Glutamatergic neuron (in vitro differentiated cells): ENCODE measurements at regions not wholly inside any gene's neighbourhood (a gene's known extent, or its start where the extent isn't known, plus 50 kb on each side); places are given as distances from the start of the nearest gene placed in this dataset.

Experiments used
- DNase-seq: peaks from one replicate; pipeline ENCODE4 v3.0.0; 2022
- H3K27ac Mint-ChIP-seq: one replicate; pipeline ENCODE4 v1.8.0; 2020; ENCODE audit warnings: mild to moderate bottlenecking, mixed read lengths, inconsistent platforms; ENCODE audit not compliant: unreplicated experiment
- H3K27me3 Mint-ChIP-seq: one replicate; pipeline ENCODE4 v1.8.0; 2020; ENCODE audit warnings: mild to moderate bottlenecking, moderate library complexity, mixed read lengths, inconsistent platforms; ENCODE audit not compliant: unreplicated experiment
- H3K36me3 Mint-ChIP-seq: one replicate; pipeline ENCODE4 v1.8.0; 2020; ENCODE audit warnings: mild to moderate bottlenecking, mixed read lengths, inconsistent platforms; ENCODE audit not compliant: unreplicated experiment
- H3K4me1 Mint-ChIP-seq: one replicate; pipeline ENCODE4 v1.8.0; 2020; ENCODE audit warnings: mild to moderate bottlenecking, low read depth, mixed read lengths, inconsistent platforms; ENCODE audit not compliant: unreplicated experiment
- H3K4me3 Mint-ChIP-seq: one replicate; pipeline ENCODE4 v1.8.0; 2020; ENCODE audit warnings: mild to moderate bottlenecking, mixed read lengths, inconsistent platforms; ENCODE audit not compliant: unreplicated experiment
- H3K9me3 Mint-ChIP-seq: one replicate; pipeline ENCODE4 v1.8.0; 2020; ENCODE audit warnings: mild to moderate bottlenecking, moderate library complexity, mixed read lengths, inconsistent platforms; ENCODE audit not compliant: unreplicated experiment
- TF ChIP-seq, protein P1 (sequence below): fragments of 200-600 bp; sonication (generic); IDR thresholded peaks from one replicate; pipeline ENCODE4 v1.5.0; 2021; ENCODE audit not compliant: partially characterized antibody, unreplicated experiment

- DNase-seq = no peak
- H3K27me3 Mint-ChIP-seq = no peaks in the 10 kb centered on the region
- TF ChIP-seq, protein P1, sequence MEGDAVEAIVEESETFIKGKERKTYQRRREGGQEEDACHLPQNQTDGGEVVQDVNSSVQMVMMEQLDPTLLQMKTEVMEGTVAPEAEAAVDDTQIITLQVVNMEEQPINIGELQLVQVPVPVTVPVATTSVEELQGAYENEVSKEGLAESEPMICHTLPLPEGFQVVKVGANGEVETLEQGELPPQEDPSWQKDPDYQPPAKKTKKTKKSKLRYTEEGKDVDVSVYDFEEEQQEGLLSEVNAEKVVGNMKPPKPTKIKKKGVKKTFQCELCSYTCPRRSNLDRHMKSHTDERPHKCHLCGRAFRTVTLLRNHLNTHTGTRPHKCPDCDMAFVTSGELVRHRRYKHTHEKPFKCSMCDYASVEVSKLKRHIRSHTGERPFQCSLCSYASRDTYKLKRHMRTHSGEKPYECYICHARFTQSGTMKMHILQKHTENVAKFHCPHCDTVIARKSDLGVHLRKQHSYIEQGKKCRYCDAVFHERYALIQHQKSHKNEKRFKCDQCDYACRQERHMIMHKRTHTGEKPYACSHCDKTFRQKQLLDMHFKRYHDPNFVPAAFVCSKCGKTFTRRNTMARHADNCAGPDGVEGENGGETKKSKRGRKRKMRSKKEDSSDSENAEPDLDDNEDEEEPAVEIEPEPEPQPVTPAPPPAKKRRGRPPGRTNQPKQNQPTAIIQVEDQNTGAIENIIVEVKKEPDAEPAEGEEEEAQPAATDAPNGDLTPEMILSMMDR = no peak
- H3K9me3 Mint-ChIP-seq = no peaks in the 10 kb centered on the region
- H3K4me1 Mint-ChIP-seq = no peaks in the 10 kb centered on the region
- no peaks in the 10 kb centered on the region for H3K36me3 Mint-ChIP-seq
- H3K4me3 Mint-ChIP-seq = no peak overlapping the region
- no peak overlapping the region for H3K27ac Mint-ChIP-seq
These were observed 197.2 kb downstream of the EDEM1 start for GRCh38 chr3:5384557-5385236.

- H3K9me3 Mint-ChIP-seq = no peaks in the 10 kb centered on the region
- no peak overlapping the region for H3K4me3 Mint-ChIP-seq
- no peak for DNase-seq
- TF ChIP-seq, protein P1 = no peak
- no peaks in the 10 kb centered on the region for H3K27me3 Mint-ChIP-seq
- no peak overlapping the region for H3K27ac Mint-ChIP-seq
- no peaks in the 10 kb centered on the region for H3K4me1 Mint-ChIP-seq
- no peaks in the 10 kb centered on the region for H3K36me3 Mint-ChIP-seq
These were observed 200.6 kb downstream of the EDEM1 start for GRCh38 chr3:5388091-5388490.

GRCh38 chr3:5389057-5389456, 201.6 kb downstream of the EDEM1 start:
- DNase-seq = no peak
- TF ChIP-seq, protein P1 = no peak
- Mint-ChIP-seq H3K36me3 (no peaks in the 10 kb centered on the region), H3K9me3 (no peaks in the 10 kb centered on the region), H3K4me3 (no peak overlapping the region), H3K4me1 (no peaks in the 10 kb centered on the region), H3K27me3 (no peaks in the 10 kb centered on the region), H3K27ac (no peak overlapping the region)

- no peaks in the 10 kb centered on the region for H3K27me3 Mint-ChIP-seq
- no peaks in the 10 kb centered on the region for H3K36me3 Mint-ChIP-seq
- no peak overlapping the region for H3K4me3 Mint-ChIP-seq
- no peaks in the 10 kb centered on the region for H3K4me1 Mint-ChIP-seq
- no peak for DNase-seq
- TF ChIP-seq, protein P1 = no peak
- H3K27ac Mint-ChIP-seq = no peak overlapping the region
- no peaks in the 10 kb centered on the region for H3K9me3 Mint-ChIP-seq
These were observed 202.7 kb downstream of the EDEM1 start for GRCh38 chr3:5390221-5390620.

GRCh38 chr3:5390936-5391625, 203.6 kb downstream of the EDEM1 start:
- Mint-ChIP-seq H3K4me3 (no peak overlapping the region), H3K36me3 (no peaks in the 10 kb centered on the region), H3K27me3 (no peaks in the 10 kb centered on the region), H3K4me1 (no peaks in the 10 kb centered on the region), H3K27ac (no peak overlapping the region), H3K9me3 (no peaks in the 10 kb centered on the region)
- DNase-seq = no peak
- TF ChIP-seq, protein P1 = no peak
